WTC11 (cell line): ENCODE measurements at regions not wholly inside any gene's neighbourhood (a gene's known extent, or its start where the extent isn't known, plus 50 kb on each side); places are given as distances from the start of the nearest gene placed in this dataset.

Experiments used
- ATAC-seq: fragments of 200-7000 bp; cut with Tn5 transposase; 2 replicates; pipeline ENCODE4 v1.10.0; 2021; ENCODE audit warnings: mild to moderate bottlenecking, moderate library complexity
- CTCF ChIA-PET: fragments of 300-600 bp; sonication (Branson Sonifier 250); formaldehyde crosslinking; loops from one replicate; lab custom pipeline; 2021; ENCODE audit warnings: antibody characterized with exemption; lab: Charles Lee
- POLR2A ChIA-PET: fragments of 350-600 bp; sonication (Branson Sonifier 250); formaldehyde crosslinking; loops from one replicate; lab custom pipeline; 2021; ENCODE audit warnings: antibody characterized with exemption; lab: Charles Lee
- DNase-seq: peaks from one replicate; pipeline ENCODE4 v3.0.0; 2021; ENCODE audit warnings: low spot score
- H3K27ac Mint-ChIP-seq: 2 replicates; pipeline ENCODE4 v1.8.0; 2021; ENCODE audit warnings: mixed read lengths
- H3K27me3 Mint-ChIP-seq: 2 replicates; pipeline ENCODE4 v1.8.0; 2021; ENCODE audit warnings: low read depth, mild to moderate bottlenecking, moderate library complexity, mixed read lengths
- H3K36me3 Mint-ChIP-seq: 2 replicates; pipeline ENCODE4 v1.8.0; 2021; ENCODE audit warnings: mixed read lengths
- H3K4me1 Mint-ChIP-seq: 2 replicates; pipeline ENCODE4 v1.8.0; 2022; ENCODE audit warnings: mixed read lengths
- H3K4me3 Mint-ChIP-seq: 2 replicates; pipeline ENCODE4 v1.8.0; 2021; ENCODE audit warnings: mild to moderate bottlenecking, moderate library complexity, mixed read lengths
- H3K9me3 Mint-ChIP-seq: 2 replicates; pipeline ENCODE4 v1.8.0; 2021; ENCODE audit warnings: mixed read lengths
- ATF1 ChIP-seq: sonication (generic); formaldehyde crosslinking; IDR thresholded peaks from 2 replicates; pipeline ENCODE4 v1.8.1; 2023; ENCODE audit warnings: mild to moderate bottlenecking, moderate library complexity, missing genetic modification reagents
- ATF3 ChIP-seq: sonication (generic); formaldehyde crosslinking; conservative IDR thresholded peaks from 2 replicates; pipeline ENCODE4 v1.8.1; 2022; ENCODE audit warnings: mild to moderate bottlenecking, missing genetic modification reagents
- CDX4 ChIP-seq: fragments of 250-450 bp; sonication (Bioruptor Pico); IDR thresholded peaks from 2 replicates; pipeline ENCODE4 v1.9.0; 2021; ENCODE audit warnings: moderate library complexity, mild to moderate bottlenecking, inconsistent platforms, borderline replicate concordance
- FOXJ3 ChIP-seq: sonication (generic); formaldehyde crosslinking; IDR thresholded peaks from 2 replicates; pipeline ENCODE4 v1.9.0; 2021; ENCODE audit warnings: missing genetic modification reagents, mild to moderate bottlenecking, borderline replicate concordance
- FOXP4 ChIP-seq: sonication (generic); formaldehyde crosslinking; IDR thresholded peaks from 2 replicates; pipeline ENCODE4 v1.8.0; 2022; ENCODE audit warnings: mild to moderate bottlenecking, missing genetic modification reagents
- GRHL2 ChIP-seq: fragments of 250-450 bp; sonication (Bioruptor Pico); IDR thresholded peaks from 2 replicates; pipeline ENCODE4 v1.8.0; 2022; ENCODE audit warnings: mild to moderate bottlenecking, moderate library complexity; ENCODE audit not compliant: insufficient replicate concordance, severe bottlenecking
- HMGA2 ChIP-seq: fragments of 250-450 bp; sonication (Bioruptor Pico); IDR thresholded peaks from 2 replicates; pipeline ENCODE4 v1.4.0; 2021; ENCODE audit warnings: mild to moderate bottlenecking, moderate library complexity
- HMGXB4 ChIP-seq: sonication (generic); formaldehyde crosslinking; IDR thresholded peaks from 2 replicates; pipeline ENCODE4 v1.8.1; 2023; ENCODE audit warnings: mild to moderate bottlenecking, moderate library complexity, missing genetic modification reagents
- IRF2 ChIP-seq: sonication (generic); formaldehyde crosslinking; IDR thresholded peaks from 2 replicates; pipeline ENCODE4 v1.8.0; 2022; ENCODE audit warnings: low read depth, missing genetic modification reagents, borderline replicate concordance
- JAZF1 ChIP-seq: fragments of 250-450 bp; sonication (Bioruptor Pico); IDR thresholded peaks from 2 replicates; pipeline ENCODE4 v1.9.0; 2021; ENCODE audit warnings: moderate library complexity, mild to moderate bottlenecking, inconsistent platforms
- MAX ChIP-seq: sonication (generic); formaldehyde crosslinking; IDR thresholded peaks from 2 replicates; pipeline ENCODE4 v1.8.0; 2022; ENCODE audit warnings: mild to moderate bottlenecking, missing genetic modification reagents
- MXD4 ChIP-seq: fragments of 250-450 bp; sonication (Bioruptor Pico); IDR thresholded peaks from 2 replicates; pipeline ENCODE4 v1.8.0; 2021; ENCODE audit warnings: mild to moderate bottlenecking, moderate library complexity, borderline replicate concordance
- NR2C2 ChIP-seq: sonication (generic); formaldehyde crosslinking; IDR thresholded peaks from 2 replicates; pipeline ENCODE4 v1.8.0; 2022; ENCODE audit warnings: mild to moderate bottlenecking, missing genetic modification reagents
- PREB ChIP-seq: sonication (generic); formaldehyde crosslinking; IDR thresholded peaks from 2 replicates; pipeline ENCODE4 v1.8.1; 2022; ENCODE audit warnings: mild to moderate bottlenecking, missing genetic modification reagents, moderate library complexity, borderline replicate concordance
- PRRX2 ChIP-seq: fragments of 250-450 bp; sonication (Bioruptor Pico); IDR thresholded peaks from 2 replicates; pipeline ENCODE4 v1.8.0; 2021; ENCODE audit warnings: mild to moderate bottlenecking
- SP1 ChIP-seq: sonication (generic); formaldehyde crosslinking; conservative IDR thresholded peaks from 2 replicates; pipeline ENCODE4 v1.8.1; 2022; ENCODE audit warnings: missing genetic modification reagents
- TEAD4 ChIP-seq: sonication (generic); formaldehyde crosslinking; IDR thresholded peaks from 2 replicates; pipeline ENCODE4 v1.8.0; 2022; ENCODE audit warnings: mild to moderate bottlenecking, missing genetic modification reagents
- ZNF138 ChIP-seq: sonication (generic); formaldehyde crosslinking; conservative IDR thresholded peaks from 2 replicates; pipeline ENCODE4 v1.8.1; 2022; ENCODE audit warnings: mild to moderate bottlenecking, moderate library complexity, missing genetic modification reagents
- ZNF232 ChIP-seq: sonication (generic); formaldehyde crosslinking; IDR thresholded peaks from 2 replicates; pipeline ENCODE4 v1.8.0; 2022; ENCODE audit warnings: mild to moderate bottlenecking, missing genetic modification reagents
- ZNF423 ChIP-seq: fragments of 250-450 bp; sonication (Bioruptor Pico); IDR thresholded peaks from 2 replicates; pipeline ENCODE4 v2.1.2; 2022; ENCODE audit warnings: mild to moderate bottlenecking, moderate library complexity
- ZNF671 ChIP-seq: fragments of 250-450 bp; sonication (Bioruptor Pico); IDR thresholded peaks from 2 replicates; pipeline ENCODE4 v1.8.0; 2021; ENCODE audit warnings: mild to moderate bottlenecking
- ZSCAN18 ChIP-seq: fragments of 250-450 bp; sonication (Bioruptor Pico); IDR thresholded peaks from 2 replicates; pipeline ENCODE4 v2.1.2; 2022; ENCODE audit warnings: mild to moderate bottlenecking, moderate library complexity

GRCh38 chr9:27943501-27943900 lies 370.2 kb upstream of the C9orf72 start:
- Mint-ChIP-seq H3K27ac (peak overlapping the region; percentile 9; the same call in 1 of the 2 replicates), H3K4me1 (peaks cover 30% of the 10 kb centered on the region)
- POLR2A ChIA-PET = interaction anchor here (0.7 kb wide), 1 partner anchor 574 kb away, joined by 4 read pairs; no protein-coding TSS in a partner anchor

GRCh38 chr9:27945386-27945785 lies 372.1 kb upstream of the C9orf72 start:
- H3K4me1 Mint-ChIP-seq = peaks cover 28% of the 10 kb centered on the region
- ChIA-PET POLR2A (no interaction called here), CTCF (no interaction called here)
- H3K36me3 Mint-ChIP-seq = no peaks in the 10 kb centered on the region
- TF ChIP-seq CDX4 (CRISPR knock-in tag) (no peak), ZNF423 (no peak), JAZF1 (CRISPR knock-in tag) (no peak), ATF1 (CRISPR knock-in tag) (no peak), ATF3 (CRISPR knock-in tag) (no peak), SP1 (CRISPR knock-in tag) (no peak), ZNF671 (CRISPR knock-in tag) (no peak), FOXJ3 (CRISPR knock-in tag) (no peak)
- no peak overlapping the region for H3K4me3 Mint-ChIP-seq
- H3K27me3 Mint-ChIP-seq = no peaks in the 10 kb centered on the region
- no peak for DNase-seq
- no peak for ATAC-seq
- no peak overlapping the region for H3K27ac Mint-ChIP-seq
- peaks cover 4% of the 10 kb centered on the region for H3K9me3 Mint-ChIP-seq

More at GRCh38 chr9:27943501-27943900, 370.2 kb upstream of the C9orf72 start:
- TF ChIP-seq NR2C2 (CRISPR knock-in tag) = no peak
- TF ChIP-seq HMGA2 (CRISPR knock-in tag) = no peak
- no peak for TF ChIP-seq TEAD4 (CRISPR knock-in tag)
- TF ChIP-seq GRHL2 = no peak
- TF ChIP-seq PREB (CRISPR knock-in tag) = no peak
- TF ChIP-seq ZNF232 = no peak
- TF ChIP-seq PRRX2 (CRISPR knock-in tag) = no peak
- TF ChIP-seq ZNF138 (CRISPR knock-in tag) = no peak
- no peak for TF ChIP-seq ATF1 (CRISPR knock-in tag)
- no peak for TF ChIP-seq IRF2 (CRISPR knock-in tag)
- TF ChIP-seq HMGXB4 (CRISPR knock-in tag) = no peak
- no peak for TF ChIP-seq MXD4 (CRISPR knock-in tag)
- TF ChIP-seq ZSCAN18 (CRISPR knock-in tag) = no peak
- no peak for TF ChIP-seq MAX (CRISPR knock-in tag)
- no peak for TF ChIP-seq FOXP4 (CRISPR knock-in tag)
- ATAC-seq (peak; percentile 66), DNase-seq (no peak)
- CTCF ChIA-PET = interaction anchor here (0.6 to 0.9 kb wide), 2 partner anchors 160 to 220 kb away, joined by 3 to 4 read pairs; no protein-coding TSS in a partner anchor
- Mint-ChIP-seq H3K36me3 (no peaks in the 10 kb centered on the region), H3K4me3 (no peak overlapping the region), H3K27me3 (no peaks in the 10 kb centered on the region; the same call in 1 of the 2 replicates), H3K9me3 (no peaks in the 10 kb centered on the region)
